Fibroblast of villous mesenchyme (primary cell): ENCODE measurements at regions not wholly inside any gene's neighbourhood (a gene's known extent, or its start where the extent isn't known, plus 50 kb on each side); places are given as distances from the start of the nearest gene placed in this dataset.
A peak's percentile ranks its signal among the peaks of the same experiment; 100 is the strongest.

Experiments used
- DNase-seq: peaks from one replicate; pipeline ENCODE4 v3.0.0-alpha.2; 2010; ENCODE audit warnings: low read depth
- H3K4me3 ChIP-seq: 2 replicates; pipeline ENCODE4 v1.5.1; 2011; ENCODE audit warnings: low read depth, mild to moderate bottlenecking, low read length
- CTCF ChIP-seq: IDR thresholded peaks from 2 replicates; pipeline ENCODE4 v1.5.1; 2012; ENCODE audit warnings: low read depth, mild to moderate bottlenecking, low read length; ENCODE audit not compliant: insufficient read depth

GRCh38 chr11:111059726-111060125 lies 185.8 kb upstream of the POU2AF2 start:
- TF ChIP-seq CTCF, result no peak
- H3K4me3 ChIP-seq, result no peak overlapping the region
- DNase-seq, result no peak

- peak; percentile 14 for DNase-seq
- H3K4me3 ChIP-seq, result no peak overlapping the region
- TF ChIP-seq CTCF, result no peak
These were observed 196.4 kb upstream of the POU2AF2 start for GRCh38 chr11:111049131-111049530.

GRCh38 chr11:111047374-111047773 lies 198.2 kb upstream of the POU2AF2 start:
- no peak for TF ChIP-seq CTCF
- H3K4me3 ChIP-seq, result no peak overlapping the region
- DNase-seq, result no peak

- TF ChIP-seq CTCF, result no peak
- DNase-seq, result no peak
- H3K4me3 ChIP-seq, result no peak overlapping the region
These were observed 199.2 kb upstream of the POU2AF2 start for GRCh38 chr11:111046291-111046690.

GRCh38 chr11:111045874-111046273 lies 199.7 kb upstream of the POU2AF2 start:
- H3K4me3 ChIP-seq, result no peak overlapping the region
- no peak for DNase-seq
- no peak for TF ChIP-seq CTCF

- no peak overlapping the region for H3K4me3 ChIP-seq
- no peak for DNase-seq
- no peak for TF ChIP-seq CTCF
These were observed 200.1 kb upstream of the POU2AF2 start for GRCh38 chr11:111045407-111045803.

- no peak for DNase-seq
- TF ChIP-seq CTCF, result no peak
- H3K4me3 ChIP-seq, result no peak overlapping the region
These were observed 200.6 kb upstream of the POU2AF2 start for GRCh38 chr11:111044751-111045406.
